Spleen (tissue), 11 donors: ENCODE measurements at regions not wholly inside any gene's neighbourhood (a gene's known extent, or its start where the extent isn't known, plus 50 kb on each side); places are given as distances from the start of the nearest gene placed in this dataset.
A peak's percentile ranks its signal among the peaks of the same experiment; 100 is the strongest.

ENCODE experiments used
- DNase-seq: peaks from one replicate; pipeline ENCODE4 v3.0.0-alpha.2; 2020
- H3K27ac ChIP-seq, 8 donors: fragments of 200-600 bp; sonication (generic) in 7 of 8; 1 replicate in 4 of 8; 2 replicates in 4 of 8; pipeline versions ENCODE4 v1.5.0 to v1.8.0; 2016 to 2021; ENCODE audit warnings: inconsistent platforms in 4 of 8, mild to moderate bottlenecking in 4 of 8, moderate library complexity in 1 of 8
- H3K27me3 ChIP-seq, 7 donors: fragments of 200-600 bp; sonication (generic) in 6 of 7; replicated peaks in 1 of 7; 1 replicate in 4 of 7; 2 replicates in 3 of 7; pipeline versions ENCODE4 v1.5.0 to v1.8.0; 2016 to 2021; ENCODE audit warnings: inconsistent platforms in 3 of 7, mild to moderate bottlenecking in 1 of 7
- H3K36me3 ChIP-seq, 6 donors: fragments of 200-600 bp; sonication (generic) in 5 of 6; 1 replicate in 4 of 6; 2 replicates in 2 of 6; pipeline versions ENCODE4 v1.5.0 to v1.8.0; 2016 to 2021; ENCODE audit warnings: inconsistent platforms in 2 of 6
- H3K4me1 ChIP-seq, 6 donors: fragments of 200-600 bp; sonication (generic) in 5 of 6; 1 replicate in 3 of 6; 2 replicates in 3 of 6; pipeline versions ENCODE4 v1.5.0 to v1.8.0; 2016 to 2021; ENCODE audit warnings: inconsistent platforms in 3 of 6
- H3K4me3 ChIP-seq, 8 donors: fragments of 200-600 bp; sonication (generic) in 7 of 8; 1 replicate in 4 of 8; 2 replicates in 4 of 8; pipeline versions ENCODE4 v1.5.0 to v1.8.0; 2016 to 2021; ENCODE audit warnings: inconsistent platforms in 4 of 8, mild to moderate bottlenecking in 4 of 8, moderate library complexity in 2 of 8
- H3K9me3 ChIP-seq, 8 donors: fragments of 200-600 bp; sonication (generic) in 7 of 8; 1 replicate in 4 of 8; 2 replicates in 4 of 8; pipeline versions ENCODE4 v1.5.0 to v1.8.0; 2016 to 2021; ENCODE audit warnings: inconsistent platforms in 4 of 8
- CTCF ChIP-seq, 11 experiments: fragments of 200-600 bp in 7 of 11; fragments of 450-650 bp in 4 of 11; sonication (generic) in 4 of 11; IDR thresholded peaks in 8 of 11; conservative IDR thresholded peaks in 3 of 11; 1 replicate in 7 of 11; 2 replicates in 4 of 11; pipeline versions ENCODE4 v1.4.0 to v1.8.0; 2016 to 2021; ENCODE audit warnings: antibody characterized with exemption in 11 of 11, inconsistent platforms in 4 of 11, mild to moderate bottlenecking in 1 of 11
- POLR2A ChIP-seq, 3 donors: fragments of 450-650 bp; IDR thresholded peaks; one replicate each; pipeline ENCODE4 v1.5.1; 2017; ENCODE audit warnings: antibody characterized with exemption in 3 of 3, mild to moderate bottlenecking in 1 of 3
- POLR2AphosphoS5 ChIP-seq, 3 donors: sonication (generic); formaldehyde crosslinking; IDR thresholded peaks; one replicate each; pipeline ENCODE4 v1.5.1; 2017; ENCODE audit warnings: antibody characterized with exemption in 3 of 3
- WGBS, 5 donors: extraction: QIAGEN DNeasy Blood & Tissue Kit in 3 of 5; methylation state at CpG; one replicate each; pipeline versions ENCODE4 v1.1.5 to v1.1.7; 2013 to 2018; 5-methylcytosine and 5-hydroxymethylcytosine counted together
- intact Hi-C: fragments of 100-400 bp; cut with DNase I; formaldehyde crosslinking; loops from one replicate; pipeline ENCODE4 v1.15.0; 2023; ENCODE audit warnings: low total_unique reads
- donor health status: healthy with polysubstance abuse.
- donor health status: DM: no; HTN: no; CAD: no; lungs with moderate emphysema.
- donor health status: DM: no; HTN: no; CAD: no.
- donor health status: Bipolar disorder and iron deficiency.
- donor health status: healthy.
- donor health status: DM: no; HTN: no; CAD: no.
- donor health status: DM: yes; HTN: yes; CAD: no.

- Histone ChIP-seq H3K4me1 (no peaks in the 10 kb centered on the region), H3K27ac (no peak overlapping the region), H3K9me3 (no peaks in the 10 kb centered on the region), H3K27me3 (no peaks in the 10 kb centered on the region), H3K36me3 (no peaks in the 10 kb centered on the region), H3K4me3 (no peak overlapping the region)
- no peak for DNase-seq
- TF ChIP-seq POLR2AphosphoS5 (IDR thresholded peaks at IDR 0.05) (no peak), CTCF (IDR thresholded peaks at IDR 0.05 in 8 of 11, conservative IDR thresholded peaks at IDR 0.05 in 3 of 11) (no peak), POLR2A (IDR thresholded peaks at IDR 0.05) (no peak)
- intact Hi-C loops: no loop called here
Measured at GRCh38 chr11:30724274-30724673, 138.1 kb upstream of the MPPED2 start.

- whole genome bisulfite sequencing, 5 donors: 64 to 76% (median 75%) methylated on average over 4 of the region's 4 CpGs
- Histone ChIP-seq H3K9me3 (no peaks in the 10 kb centered on the region), H3K4me1 (peaks cover 0 to 7% (median 0%) of the 10 kb centered on the region in 6 donors), H3K27me3 (no peaks in the 10 kb centered on the region), H3K27ac (no peak overlapping the region), H3K4me3 (no peak overlapping the region), H3K36me3 (no peaks in the 10 kb centered on the region)
- no peak for DNase-seq
- intact Hi-C loops: no loop called here
- no peak for TF ChIP-seq POLR2AphosphoS5 (IDR thresholded peaks at IDR 0.05)
- no peak for TF ChIP-seq POLR2A (IDR thresholded peaks at IDR 0.05)
- no peak for TF ChIP-seq CTCF (IDR thresholded peaks at IDR 0.05 in 8 of 11, conservative IDR thresholded peaks at IDR 0.05 in 3 of 11)
Measured at GRCh38 chr11:30719371-30719770, 133.2 kb upstream of the MPPED2 start.

GRCh38 chr11:30717641-30718040, 131.5 kb upstream of the MPPED2 start:
- Histone ChIP-seq H3K27ac (peak overlapping the region in 1 of 8 donors; percentile 9), H3K4me1 (peaks cover 0 to 13% (median 0%) of the 10 kb centered on the region in 6 donors), H3K4me3 (no peak overlapping the region), H3K27me3 (no peaks in the 10 kb centered on the region), H3K9me3 (no peaks in the 10 kb centered on the region), H3K36me3 (no peaks in the 10 kb centered on the region)
- no peak for TF ChIP-seq CTCF (IDR thresholded peaks at IDR 0.05 in 8 of 11, conservative IDR thresholded peaks at IDR 0.05 in 3 of 11)
- no peak for TF ChIP-seq POLR2A (IDR thresholded peaks at IDR 0.05)
- no peak for TF ChIP-seq POLR2AphosphoS5 (IDR thresholded peaks at IDR 0.05)
- 77 to 87% (median 82%) methylated on average over 7 of the region's 7 CpGs for WGBS, 5 donors
- intact Hi-C loops: no loop called here
- DNase-seq: no peak

GRCh38 chr11:30717009-30717408, 130.9 kb upstream of the MPPED2 start:
- intact Hi-C loops: no loop called here
- Histone ChIP-seq H3K4me1 (peaks cover 0 to 13% (median 0%) of the 10 kb centered on the region in 6 donors), H3K36me3 (no peaks in the 10 kb centered on the region), H3K27me3 (no peaks in the 10 kb centered on the region), H3K27ac (peak overlapping the region in 2 of 8 donors; percentile 9 to 16), H3K9me3 (no peaks in the 10 kb centered on the region), H3K4me3 (no peak overlapping the region)
- TF ChIP-seq CTCF (IDR thresholded peaks at IDR 0.05 in 8 of 11, conservative IDR thresholded peaks at IDR 0.05 in 3 of 11) (no peak), POLR2AphosphoS5 (IDR thresholded peaks at IDR 0.05) (no peak), POLR2A (IDR thresholded peaks at IDR 0.05) (no peak)
- 58 to 82% (median 73%) methylated on average over 3 of the region's 3 CpGs for WGBS, 5 donors
- no peak for DNase-seq
